Osteoblast (primary cell): ENCODE measurements at regions not wholly inside any gene's neighbourhood (a gene's known extent, or its start where the extent isn't known, plus 50 kb on each side); places are given as distances from the start of the nearest gene placed in this dataset.
"Not testable (repeated sequence)": the region's sequence is repeated elsewhere in the genome, so short reads cannot be mapped to it uniquely, and the experiment has no call there.

Experiments
- DNase-seq: peaks from one replicate; pipeline ENCODE4 v3.0.0; 2011; ENCODE audit warnings: low spot score, mixed read lengths; ENCODE audit not compliant: insufficient read length; ENCODE audit errors: missing footprints
- H2AFZ ChIP-seq: 2 replicates; pipeline ENCODE4 v1.6.0; 2011; ENCODE audit warnings: mild to moderate bottlenecking, low read length
- H3K27ac ChIP-seq: 2 replicates; pipeline ENCODE4 v1.5.1; 2011; ENCODE audit warnings: mild to moderate bottlenecking, low read depth, low read length, moderate library complexity
- H3K27me3 ChIP-seq: 2 replicates; pipeline ENCODE4 v1.6.0; 2012; ENCODE audit warnings: mild to moderate bottlenecking, control low read depth, inconsistent platforms, low read length, moderate library complexity; ENCODE audit not compliant: insufficient read depth
- H3K36me3 ChIP-seq: 2 replicates; pipeline ENCODE4 v1.5.1; 2011; ENCODE audit warnings: mild to moderate bottlenecking, low read length, control low read depth, moderate library complexity; ENCODE audit not compliant: insufficient read depth
- H3K4me1 ChIP-seq: 2 replicates; pipeline ENCODE4 v1.5.1; 2011; ENCODE audit warnings: mild to moderate bottlenecking, low read length, control low read depth, moderate library complexity; ENCODE audit not compliant: insufficient read depth
- H3K4me2 ChIP-seq: 2 replicates; pipeline ENCODE4 v1.6.0; 2011; ENCODE audit warnings: mild to moderate bottlenecking, low read length; ENCODE audit not compliant: insufficient read depth
- H3K4me3 ChIP-seq: fragments of 200-600 bp; sonication (generic); 3 replicates; pipeline ENCODE4 v1.5.1; 2012; ENCODE audit warnings: mild to moderate bottlenecking, low read length, inconsistent platforms; ENCODE audit not compliant: insufficient read depth
- H3K79me2 ChIP-seq: 2 replicates; pipeline ENCODE4 v1.6.0; 2012; ENCODE audit warnings: mild to moderate bottlenecking, low read length, control low read depth, inconsistent platforms; ENCODE audit not compliant: insufficient read depth
- H3K9me3 ChIP-seq: 2 replicates; pipeline ENCODE4 v1.5.1; 2011; ENCODE audit warnings: low read depth, low read length, control low read depth
- H4K20me1 ChIP-seq: 2 replicates; pipeline ENCODE4 v1.6.0; 2012; ENCODE audit warnings: mild to moderate bottlenecking, low read length, control low read depth; ENCODE audit not compliant: insufficient read depth
- CTCF ChIP-seq: IDR thresholded peaks from 2 replicates; pipeline ENCODE4 v1.5.1; 2011; ENCODE audit warnings: mild to moderate bottlenecking, low read depth, low read length, moderate library complexity; ENCODE audit errors: extremely low read depth

GRCh38 chr4:86452924-86453531 lies 93.2 kb upstream of the MAPK10 start:
- DNase-seq = no peak
- H3K27ac ChIP-seq = peak overlapping the region; percentile 63
- no peaks in the 10 kb centered on the region for H3K27me3 ChIP-seq
- no peaks in the 10 kb centered on the region for H3K9me3 ChIP-seq
- H3K4me3 ChIP-seq = peak overlapping the region; percentile 77
- no peak for TF ChIP-seq CTCF
- peaks cover 16% of the 10 kb centered on the region for H3K4me1 ChIP-seq
- no peaks in the 10 kb centered on the region for H3K79me2 ChIP-seq
- H4K20me1 ChIP-seq = no peaks in the 10 kb centered on the region
- H2AFZ ChIP-seq = peak overlapping the region; percentile 96
- H3K4me2 ChIP-seq = peak overlapping the region; percentile 90
- no peaks in the 10 kb centered on the region for H3K36me3 ChIP-seq

- not testable (repeated sequence) for H3K9me3 ChIP-seq, H4K20me1 ChIP-seq, H3K4me3 ChIP-seq, H3K36me3 ChIP-seq, H2AFZ ChIP-seq, H3K27ac ChIP-seq, H3K4me2 ChIP-seq, DNase-seq, H3K27me3 ChIP-seq, H3K79me2 ChIP-seq
- peaks cover 16% of the 10 kb centered on the region for H3K4me1 ChIP-seq
Observed at GRCh38 chr4:86453611-86454072, 93.8 kb upstream of the MAPK10 start.

- no peak for DNase-seq
- Histone ChIP-seq H3K4me1 (no peaks in the 10 kb centered on the region), H3K9me3 (no peaks in the 10 kb centered on the region), H3K4me3 (no peak overlapping the region), H3K4me2 (no peak overlapping the region), H4K20me1 (no peaks in the 10 kb centered on the region), H3K27me3 (no peaks in the 10 kb centered on the region), H3K79me2 (no peaks in the 10 kb centered on the region), H3K27ac (no peak overlapping the region), H3K36me3 (no peaks in the 10 kb centered on the region), H2AFZ (no peak overlapping the region)
- no peak for TF ChIP-seq CTCF
Observed at GRCh38 chr4:86461849-86462248, 102.0 kb upstream of the MAPK10 start.

GRCh38 chr4:86472377-86473019 lies 112.6 kb upstream of the MAPK10 start:
- DNase-seq = no peak
- Histone ChIP-seq H3K4me1 (no peaks in the 10 kb centered on the region), H3K9me3 (no peaks in the 10 kb centered on the region), H3K4me2 (no peak overlapping the region), H3K4me3 (no peak overlapping the region), H2AFZ (peak overlapping the region; percentile 72), H3K27me3 (no peaks in the 10 kb centered on the region), H3K79me2 (no peaks in the 10 kb centered on the region), H4K20me1 (no peaks in the 10 kb centered on the region), H3K36me3 (no peaks in the 10 kb centered on the region), H3K27ac (no peak overlapping the region)
- TF ChIP-seq CTCF = no peak

GRCh38 chr4:86478151-86478550 lies 116.0 kb upstream of the PTPN13 start:
- H2AFZ ChIP-seq, H3K79me2 ChIP-seq, H4K20me1 ChIP-seq, H3K9me3 ChIP-seq, H3K36me3 ChIP-seq, H3K4me3 ChIP-seq, H3K27me3 ChIP-seq, H3K4me1 ChIP-seq, H3K4me2 ChIP-seq, DNase-seq, H3K27ac ChIP-seq: not testable (repeated sequence)
